Astrocyte (in vitro differentiated cells and primary cell): ENCODE measurements at regions not wholly inside any gene's neighbourhood (a gene's known extent, or its start where the extent isn't known, plus 50 kb on each side); places are given as distances from the start of the nearest gene placed in this dataset.
A peak's percentile ranks its signal among the peaks of the same experiment; 100 is the strongest.

ENCODE experiments used
- DNase-seq: peaks from one replicate; pipeline ENCODE4 v3.0.0-alpha.2; 2010; ENCODE audit warnings: low read depth
- FAIRE-seq: peaks from 2 replicates; lab custom pipeline; 2011; peaks lifted over from hg19 to GRCh38; lab: Jason Lieb, UNC
- H2AFZ ChIP-seq: 2 replicates; pipeline ENCODE4 v1.6.0; 2012; ENCODE audit warnings: low read depth, low read length, inconsistent platforms
- H3K27ac ChIP-seq: 2 replicates; pipeline ENCODE4 v1.5.1; 2011; ENCODE audit warnings: low read depth, low read length, inconsistent platforms
- H3K27me3 ChIP-seq: 2 replicates; pipeline ENCODE4 v1.6.0; 2011; ENCODE audit warnings: low read length, inconsistent platforms; ENCODE audit not compliant: insufficient read depth
- H3K36me3 ChIP-seq: 2 replicates; pipeline ENCODE4 v1.5.1; 2011; ENCODE audit warnings: low read length, inconsistent platforms; ENCODE audit not compliant: insufficient read depth
- H3K4me1 ChIP-seq: 2 replicates; pipeline ENCODE4 v1.5.1; 2011; ENCODE audit warnings: low read length, inconsistent platforms; ENCODE audit not compliant: insufficient read depth
- H3K4me2 ChIP-seq: 2 replicates; pipeline ENCODE4 v1.6.0; 2012; ENCODE audit warnings: low read length, inconsistent platforms
- H3K4me3 ChIP-seq: 2 replicates; pipeline ENCODE4 v1.5.1; 2011; ENCODE audit warnings: low read depth, mild to moderate bottlenecking, low read length, inconsistent platforms; ENCODE audit not compliant: insufficient read depth
- H3K79me2 ChIP-seq: 2 replicates; pipeline ENCODE4 v1.6.0; 2012; ENCODE audit warnings: mild to moderate bottlenecking, low read length, inconsistent platforms; ENCODE audit not compliant: insufficient read depth
- H3K9ac ChIP-seq: 2 replicates; pipeline ENCODE4 v1.6.0; 2012; ENCODE audit warnings: mild to moderate bottlenecking, low read length, inconsistent platforms
- H3K9me3 ChIP-seq: 2 replicates; pipeline ENCODE4 v1.5.1; 2012; ENCODE audit warnings: low read depth, mild to moderate bottlenecking, low read length, inconsistent platforms; ENCODE audit not compliant: insufficient read depth
- H4K20me1 ChIP-seq: 2 replicates; pipeline ENCODE4 v1.6.0; 2012; ENCODE audit warnings: low read length, inconsistent platforms; ENCODE audit not compliant: insufficient read depth
- H3K27ac Mint-ChIP-seq: one replicate; pipeline ENCODE4 v1.8.0; 2021; ENCODE audit warnings: mild to moderate bottlenecking, mixed read lengths; ENCODE audit not compliant: unreplicated experiment
- H3K27me3 Mint-ChIP-seq: one replicate; pipeline ENCODE4 v1.8.0; 2021; ENCODE audit warnings: low read depth, mixed read lengths; ENCODE audit not compliant: unreplicated experiment
- H3K36me3 Mint-ChIP-seq: one replicate; pipeline ENCODE4 v1.8.0; 2021; ENCODE audit warnings: low read depth, mixed read lengths; ENCODE audit not compliant: unreplicated experiment
- H3K4me1 Mint-ChIP-seq: one replicate; pipeline ENCODE4 v1.8.0; 2021; ENCODE audit warnings: low read depth, mixed read lengths; ENCODE audit not compliant: unreplicated experiment
- H3K4me3 Mint-ChIP-seq: one replicate; pipeline ENCODE4 v1.8.0; 2021; ENCODE audit warnings: mild to moderate bottlenecking, moderate library complexity, mixed read lengths; ENCODE audit not compliant: unreplicated experiment
- H3K9me3 Mint-ChIP-seq: one replicate; pipeline ENCODE4 v1.8.0; 2021; ENCODE audit warnings: mild to moderate bottlenecking, mixed read lengths; ENCODE audit not compliant: unreplicated experiment
- EZH2 ChIP-seq: IDR thresholded peaks from 2 replicates; pipeline ENCODE4 v1.6.1; 2012; ENCODE audit warnings: mild to moderate bottlenecking, low read length, inconsistent platforms; ENCODE audit not compliant: insufficient read depth
- TF ChIP-seq, protein P1 (sequence below): IDR thresholded peaks from 2 replicates; pipeline ENCODE4 v1.5.1; 2011; ENCODE audit warnings: low read depth, mild to moderate bottlenecking, inconsistent platforms, low read length, moderate library complexity; ENCODE audit not compliant: insufficient read depth

DNA sequence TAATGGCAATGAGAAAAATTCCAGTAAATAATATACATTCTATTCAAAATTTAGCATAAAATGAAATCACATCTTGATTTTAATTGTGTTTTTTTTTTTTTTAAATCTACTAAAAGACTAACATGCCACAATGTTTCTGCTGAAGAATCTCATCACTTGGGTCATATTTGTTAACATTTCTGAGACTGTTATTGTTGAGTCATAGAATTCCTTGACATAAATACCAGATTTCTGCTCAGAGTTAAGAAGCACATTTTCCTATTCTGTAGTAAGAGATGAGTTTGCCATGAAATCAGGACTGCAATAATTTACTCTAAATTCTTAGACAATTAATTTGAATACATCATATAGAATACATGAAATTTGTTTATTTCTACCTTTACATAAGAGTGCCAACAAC, 154.9 kb upstream of the KYNU start:
- Mint-ChIP-seq H3K4me1 (no peaks in the 10 kb centered on the region), H3K27me3 (no peaks in the 10 kb centered on the region), H3K9me3 (no peaks in the 10 kb centered on the region), H3K36me3 (no peaks in the 10 kb centered on the region), H3K4me3 (no peak overlapping the region), H3K27ac (no peak overlapping the region)
- no peak overlapping the region for H3K4me2 ChIP-seq
- H3K4me3 ChIP-seq: no peak overlapping the region
- FAIRE-seq (no peak), DNase-seq (peak; percentile 62)
- H3K79me2 ChIP-seq: no peaks in the 10 kb centered on the region
- no peaks in the 10 kb centered on the region for H3K36me3 ChIP-seq
- H2AFZ ChIP-seq: no peak overlapping the region
- H3K9me3 ChIP-seq: no peaks in the 10 kb centered on the region
- H3K4me1 ChIP-seq: no peaks in the 10 kb centered on the region
- no peak overlapping the region for H3K27ac ChIP-seq
- H4K20me1 ChIP-seq: no peaks in the 10 kb centered on the region
- no peak overlapping the region for H3K9ac ChIP-seq
- no peaks in the 10 kb centered on the region for H3K27me3 ChIP-seq
- TF ChIP-seq, protein P1, sequence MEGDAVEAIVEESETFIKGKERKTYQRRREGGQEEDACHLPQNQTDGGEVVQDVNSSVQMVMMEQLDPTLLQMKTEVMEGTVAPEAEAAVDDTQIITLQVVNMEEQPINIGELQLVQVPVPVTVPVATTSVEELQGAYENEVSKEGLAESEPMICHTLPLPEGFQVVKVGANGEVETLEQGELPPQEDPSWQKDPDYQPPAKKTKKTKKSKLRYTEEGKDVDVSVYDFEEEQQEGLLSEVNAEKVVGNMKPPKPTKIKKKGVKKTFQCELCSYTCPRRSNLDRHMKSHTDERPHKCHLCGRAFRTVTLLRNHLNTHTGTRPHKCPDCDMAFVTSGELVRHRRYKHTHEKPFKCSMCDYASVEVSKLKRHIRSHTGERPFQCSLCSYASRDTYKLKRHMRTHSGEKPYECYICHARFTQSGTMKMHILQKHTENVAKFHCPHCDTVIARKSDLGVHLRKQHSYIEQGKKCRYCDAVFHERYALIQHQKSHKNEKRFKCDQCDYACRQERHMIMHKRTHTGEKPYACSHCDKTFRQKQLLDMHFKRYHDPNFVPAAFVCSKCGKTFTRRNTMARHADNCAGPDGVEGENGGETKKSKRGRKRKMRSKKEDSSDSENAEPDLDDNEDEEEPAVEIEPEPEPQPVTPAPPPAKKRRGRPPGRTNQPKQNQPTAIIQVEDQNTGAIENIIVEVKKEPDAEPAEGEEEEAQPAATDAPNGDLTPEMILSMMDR: no peak
- TF ChIP-seq EZH2: no peak

DNA sequence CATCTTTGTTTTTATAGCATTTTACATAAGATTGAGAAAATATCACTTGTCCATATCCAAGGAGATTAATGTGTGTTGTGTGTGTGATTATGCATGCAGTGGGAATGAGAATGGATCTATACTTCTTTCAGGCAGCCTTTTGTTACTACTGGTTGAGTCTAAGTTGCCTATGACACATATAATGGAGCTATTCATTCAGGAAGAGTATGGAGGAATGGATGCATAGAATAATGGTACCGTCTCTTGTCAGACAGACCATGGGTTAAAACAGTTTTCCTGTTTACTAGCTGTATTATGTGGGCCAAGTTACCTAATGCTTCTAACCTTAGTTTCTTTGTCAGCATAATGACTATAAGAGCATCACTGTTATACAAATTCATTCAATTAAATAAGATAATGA, 155.4 kb upstream of the KYNU start:
- Histone ChIP-seq H2AFZ (no peak overlapping the region), H3K4me2 (no peak overlapping the region), H3K9me3 (no peaks in the 10 kb centered on the region), H3K27me3 (no peaks in the 10 kb centered on the region), H3K9ac (no peak overlapping the region), H3K27ac (no peak overlapping the region), H3K4me1 (no peaks in the 10 kb centered on the region), H4K20me1 (no peaks in the 10 kb centered on the region), H3K4me3 (no peak overlapping the region), H3K36me3 (no peaks in the 10 kb centered on the region), H3K79me2 (no peaks in the 10 kb centered on the region)
- no peak for TF ChIP-seq EZH2
- TF ChIP-seq, protein P1: no peak
- Mint-ChIP-seq H3K27ac (no peak overlapping the region), H3K36me3 (no peaks in the 10 kb centered on the region), H3K27me3 (no peaks in the 10 kb centered on the region), H3K9me3 (no peaks in the 10 kb centered on the region), H3K4me1 (peaks cover 3% of the 10 kb centered on the region), H3K4me3 (no peak overlapping the region)
- FAIRE-seq: no peak
- DNase-seq: no peak

DNA sequence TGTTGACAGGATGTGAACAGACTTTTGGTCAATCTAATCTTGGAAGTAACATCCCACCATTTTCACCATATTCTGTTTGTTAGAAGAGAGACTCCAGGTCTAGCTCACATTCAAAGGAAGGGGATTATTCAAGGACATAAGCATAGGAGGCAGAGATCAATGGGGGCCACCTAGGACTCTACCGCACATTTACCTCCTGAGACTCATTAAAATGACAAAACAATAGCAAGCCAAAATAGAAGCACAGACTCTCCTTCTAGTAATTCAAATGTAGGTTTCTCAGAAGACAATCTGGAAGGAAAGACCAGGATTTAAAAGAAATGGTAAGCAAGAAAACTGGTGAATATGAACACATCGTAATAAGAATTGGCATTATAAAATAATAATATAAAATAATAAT, 156.4 kb upstream of the KYNU start:
- no peaks in the 10 kb centered on the region for H3K9me3 ChIP-seq
- DNase-seq: no peak
- no peak overlapping the region for H3K27ac Mint-ChIP-seq
- no peak overlapping the region for H3K9ac ChIP-seq
- FAIRE-seq: no peak
- no peak overlapping the region for H3K4me3 Mint-ChIP-seq
- H3K27ac ChIP-seq: no peak overlapping the region
- no peaks in the 10 kb centered on the region for H4K20me1 ChIP-seq
- H3K79me2 ChIP-seq: no peaks in the 10 kb centered on the region
- no peaks in the 10 kb centered on the region for H3K27me3 Mint-ChIP-seq
- no peaks in the 10 kb centered on the region for H3K36me3 Mint-ChIP-seq
- TF ChIP-seq, protein P1: no peak
- no peak for TF ChIP-seq EZH2
- H3K36me3 ChIP-seq: no peaks in the 10 kb centered on the region
- no peak overlapping the region for H3K4me3 ChIP-seq
- H3K27me3 ChIP-seq: no peaks in the 10 kb centered on the region
- H3K4me1 Mint-ChIP-seq: peaks cover 11% of the 10 kb centered on the region
- H3K4me1 ChIP-seq: peaks cover 9% of the 10 kb centered on the region
- no peak overlapping the region for H3K4me2 ChIP-seq
- H3K9me3 Mint-ChIP-seq: no peaks in the 10 kb centered on the region
- no peak overlapping the region for H2AFZ ChIP-seq
